ENCODE measurements at regions not wholly inside any gene's neighbourhood (a gene's known extent, or its start where the extent isn't known, plus 50 kb on each side); places are given as distances from the start of the nearest gene placed in this dataset.

DNA sequence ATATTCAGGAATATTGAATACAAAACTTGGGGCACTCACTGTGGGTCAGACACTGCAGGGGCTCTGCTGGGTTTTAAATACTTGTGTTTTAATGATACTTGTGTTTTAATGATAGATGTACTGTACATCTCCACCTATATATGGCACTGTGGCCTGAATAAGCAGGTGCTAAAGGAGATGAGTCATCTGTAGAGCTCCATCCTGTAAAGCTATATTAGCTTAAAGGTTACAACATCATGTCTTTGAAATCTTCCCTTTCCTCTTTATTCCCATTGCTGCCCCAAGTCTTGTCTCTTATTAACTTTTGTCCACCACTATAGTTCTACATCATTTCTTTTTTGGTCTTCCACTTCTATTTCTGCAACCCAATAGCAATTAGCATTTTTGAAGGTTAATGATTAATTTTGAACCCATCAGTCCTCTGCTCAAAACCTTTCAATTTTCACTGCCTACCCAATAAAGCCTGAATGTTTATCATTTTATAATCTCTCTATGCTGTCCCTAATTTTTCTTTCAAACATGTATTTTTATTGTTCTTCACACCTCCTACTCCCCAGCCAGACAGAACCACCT, 113.3 kb upstream of the PTGFR start:
- TF ChIP-seq, protein P1, sequence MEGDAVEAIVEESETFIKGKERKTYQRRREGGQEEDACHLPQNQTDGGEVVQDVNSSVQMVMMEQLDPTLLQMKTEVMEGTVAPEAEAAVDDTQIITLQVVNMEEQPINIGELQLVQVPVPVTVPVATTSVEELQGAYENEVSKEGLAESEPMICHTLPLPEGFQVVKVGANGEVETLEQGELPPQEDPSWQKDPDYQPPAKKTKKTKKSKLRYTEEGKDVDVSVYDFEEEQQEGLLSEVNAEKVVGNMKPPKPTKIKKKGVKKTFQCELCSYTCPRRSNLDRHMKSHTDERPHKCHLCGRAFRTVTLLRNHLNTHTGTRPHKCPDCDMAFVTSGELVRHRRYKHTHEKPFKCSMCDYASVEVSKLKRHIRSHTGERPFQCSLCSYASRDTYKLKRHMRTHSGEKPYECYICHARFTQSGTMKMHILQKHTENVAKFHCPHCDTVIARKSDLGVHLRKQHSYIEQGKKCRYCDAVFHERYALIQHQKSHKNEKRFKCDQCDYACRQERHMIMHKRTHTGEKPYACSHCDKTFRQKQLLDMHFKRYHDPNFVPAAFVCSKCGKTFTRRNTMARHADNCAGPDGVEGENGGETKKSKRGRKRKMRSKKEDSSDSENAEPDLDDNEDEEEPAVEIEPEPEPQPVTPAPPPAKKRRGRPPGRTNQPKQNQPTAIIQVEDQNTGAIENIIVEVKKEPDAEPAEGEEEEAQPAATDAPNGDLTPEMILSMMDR (IDR thresholded peaks at IDR 0.05), result no peak
- H3K4me3 ChIP-seq, result no peak overlapping the region
- intact Hi-C loops (cut with DNase I), result loop anchor here in 1 of 2 donors (10.0 kb wide), 1 partner anchor 597 kb away; no protein-coding TSS in a partner anchor
- H3K36me3 ChIP-seq (ENCODE audit: insufficient read depth in 1 of 2, low read depth in 1 of 2), result no peaks in the 10 kb centered on the region
- ATAC-seq (no peak), DNase-seq (no peak)
- H3K27ac ChIP-seq, result no peak overlapping the region
- H3K9me3 ChIP-seq, result no peaks in the 10 kb centered on the region
- no peaks in the 10 kb centered on the region for H3K4me1 ChIP-seq
- no peaks in the 10 kb centered on the region for H3K27me3 ChIP-seq (ENCODE audit: insufficient read depth in 3 of 3, low read length in 2 of 3)

DNA sequence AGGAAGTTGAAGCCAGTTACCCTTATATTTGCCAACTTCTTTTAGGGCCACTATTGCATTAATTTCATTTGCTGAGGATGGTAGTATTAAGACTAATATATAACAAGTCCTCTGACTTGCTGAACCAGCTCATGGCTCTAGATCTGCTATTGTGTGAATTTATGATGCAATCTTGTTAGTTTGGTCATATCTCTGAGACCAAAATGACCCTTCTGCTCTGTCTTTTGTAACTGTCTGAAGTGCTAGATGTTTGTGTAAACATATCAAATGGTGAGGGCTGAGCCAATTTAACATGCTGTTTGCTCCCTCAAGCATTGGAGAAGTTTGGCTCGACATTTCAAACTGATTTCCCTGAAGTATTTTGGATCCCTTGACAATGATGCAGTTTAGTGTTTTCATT, 106.9 kb upstream of the PTGFR start:
- no peaks in the 10 kb centered on the region for H3K4me1 ChIP-seq
- no peak for DNase-seq
- WGBS, 3 donors, result 23 to 50% (median 31%) methylated on average over 1 of the region's 1 CpG
- H3K27me3 ChIP-seq (ENCODE audit: insufficient read depth in 3 of 3, low read length in 2 of 3), result no peaks in the 10 kb centered on the region
- no peaks in the 10 kb centered on the region for H3K9me3 ChIP-seq
- intact Hi-C loops (cut with DNase I), result loop anchor here in 1 of 2 donors (5.0 kb wide), 1 partner anchor 52 kb away; no protein-coding TSS in a partner anchor
- H3K36me3 ChIP-seq (ENCODE audit: insufficient read depth in 1 of 2, low read depth in 1 of 2), result no peaks in the 10 kb centered on the region
- TF ChIP-seq, protein P1 (IDR thresholded peaks at IDR 0.05), result no peak
- no peak overlapping the region for H3K27ac ChIP-seq
- ATAC-seq, result no peak
- H3K4me3 ChIP-seq, result no peak overlapping the region

DNA sequence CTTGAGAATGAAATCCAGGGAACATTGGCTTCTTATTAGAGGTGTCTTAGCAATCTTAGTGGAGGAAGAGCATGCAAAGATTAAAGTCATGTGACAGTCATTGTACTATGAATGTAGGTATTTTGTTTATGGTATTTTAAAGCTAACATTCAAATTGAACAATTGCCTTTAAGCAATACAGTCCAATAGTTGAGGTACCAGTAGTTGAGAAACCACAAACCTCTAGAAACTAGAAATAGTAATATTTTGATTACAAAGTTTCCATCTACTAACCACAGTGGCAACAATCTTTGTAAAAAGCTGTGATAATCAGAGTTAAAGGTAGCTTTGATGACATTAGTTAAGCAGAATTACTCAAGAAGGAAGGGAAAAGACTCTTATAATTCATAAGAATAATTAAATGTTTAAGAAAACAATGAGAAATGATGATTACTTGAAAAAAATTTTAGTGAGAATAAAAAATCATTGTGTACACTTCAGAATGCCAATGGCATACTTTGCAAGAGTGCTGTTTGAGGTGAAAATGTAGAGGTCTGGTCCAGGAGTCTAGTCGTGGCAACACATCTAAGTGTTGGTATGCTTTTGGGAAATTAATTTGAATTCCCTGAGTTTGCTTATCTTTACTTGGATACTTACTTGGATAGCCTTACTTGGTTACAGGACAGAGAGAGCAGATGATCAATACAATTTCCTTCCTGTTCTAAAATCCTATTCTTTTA, 104.9 kb upstream of the PTGFR start:
- Histone ChIP-seq H3K36me3 (ENCODE audit: insufficient read depth in 1 of 2, low read depth in 1 of 2) (no peaks in the 10 kb centered on the region), H3K27me3 (ENCODE audit: insufficient read depth in 3 of 3, low read length in 2 of 3) (no peaks in the 10 kb centered on the region), H3K27ac (no peak overlapping the region), H3K4me3 (no peak overlapping the region), H3K9me3 (no peaks in the 10 kb centered on the region), H3K4me1 (no peaks in the 10 kb centered on the region)
- intact Hi-C loops (cut with DNase I), result no loop called here
- TF ChIP-seq, protein P1 (IDR thresholded peaks at IDR 0.05), result no peak
- DNase-seq, result no peak
- no peak for ATAC-seq
- 58 to 74% (median 66%) methylated on average over 1 of the region's 1 CpG for WGBS, 3 donors

DNA sequence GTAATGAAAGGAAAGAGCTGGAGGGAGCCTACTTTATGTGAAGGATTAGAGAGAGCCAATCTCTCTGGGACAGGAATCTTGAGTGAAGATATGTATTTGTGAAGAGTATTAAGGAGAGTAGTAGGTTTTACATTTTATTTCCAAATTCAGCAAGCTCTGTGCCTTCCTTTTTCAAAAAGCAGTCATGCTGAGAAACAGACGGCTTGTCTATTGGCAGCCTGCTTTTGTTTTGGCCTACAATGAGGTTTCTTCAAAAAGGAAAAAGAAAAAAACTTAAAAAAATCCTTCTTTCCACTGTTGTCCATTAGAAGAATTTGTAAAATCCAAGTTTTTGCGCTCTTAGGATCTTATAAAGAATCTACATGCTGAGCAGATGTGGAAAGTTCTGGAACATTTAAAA, 103.6 kb upstream of the PTGFR start:
- H3K27me3 ChIP-seq (ENCODE audit: insufficient read depth in 3 of 3, low read length in 2 of 3), result no peaks in the 10 kb centered on the region
- TF ChIP-seq, protein P1 (IDR thresholded peaks at IDR 0.05), result no peak
- no peaks in the 10 kb centered on the region for H3K4me1 ChIP-seq
- intact Hi-C loops (cut with DNase I), result no loop called here
- no peaks in the 10 kb centered on the region for H3K36me3 ChIP-seq (ENCODE audit: insufficient read depth in 1 of 2, low read depth in 1 of 2)
- ATAC-seq, result no peak
- no peak overlapping the region for H3K4me3 ChIP-seq
- 42 to 64% (median 49%) methylated on average over 2 of the region's 2 CpGs for WGBS, 3 donors
- no peaks in the 10 kb centered on the region for H3K9me3 ChIP-seq
- DNase-seq, result no peak
- no peak overlapping the region for H3K27ac ChIP-seq

All from psoas muscle (tissue), 7 donors.